ENCODE measurements at regions not wholly inside any gene's neighbourhood (a gene's known extent, or its start where the extent isn't known, plus 50 kb on each side); places are given as distances from the start of the nearest gene placed in this dataset.

GRCh38 chr5:67694810-67695191 lies 498.2 kb upstream of the CD180 start:
- Histone ChIP-seq H3K36me3 (no peaks in the 10 kb centered on the region), H3K4me1 (ENCODE audit: insufficient read depth) (peaks cover 11% of the 10 kb centered on the region), H3K9me3 (no peaks in the 10 kb centered on the region), H3K27me3 (no peaks in the 10 kb centered on the region), H3K27ac (no peak overlapping the region), H3K4me3 (no peak overlapping the region)
- DNase-seq: no peak
- no peak for TF ChIP-seq CTCF (IDR thresholded peaks at IDR 0.05)
- no peak for TF ChIP-seq POLR2A (IDR thresholded peaks at IDR 0.05)
- no peak for TF ChIP-seq EP300 (IDR thresholded peaks at IDR 0.05)
- 61 to 76% (median 76%) methylated on average over 3 of the region's 3 CpGs for WGBS, 3 donors
- intact Hi-C loops (cut with DNase I): loop anchor here in 2 of 4 donors (10.0 kb wide), 2 partner anchors 100 to 560 kb away; no protein-coding TSS in a partner anchor

GRCh38 chr5:67693956-67694809 lies 497.6 kb upstream of the CD180 start:
- peak; percentile 90 for TF ChIP-seq EP300 (IDR thresholded peaks at IDR 0.05)
- TF ChIP-seq CTCF (IDR thresholded peaks at IDR 0.05): no peak
- intact Hi-C loops (cut with DNase I): loop anchor here in 2 of 4 donors (10.0 kb wide), 2 partner anchors 101 to 561 kb away; no protein-coding TSS in a partner anchor
- Histone ChIP-seq H3K4me1 (ENCODE audit: insufficient read depth) (peaks cover 11% of the 10 kb centered on the region), H3K36me3 (no peaks in the 10 kb centered on the region), H3K4me3 (no peak overlapping the region), H3K27ac (peak overlapping the region; percentile 2 to 27), H3K27me3 (no peaks in the 10 kb centered on the region), H3K9me3 (no peaks in the 10 kb centered on the region)
- DNase-seq: peak; percentile 27 to 90 (median 85)
- WGBS, 3 donors: 3 to 7% (median 6%) methylated on average over 6 of the region's 6 CpGs

- intact Hi-C loops (cut with DNase I): no loop called here
- H3K27me3 ChIP-seq: no peaks in the 10 kb centered on the region
- H3K9me3 ChIP-seq: no peaks in the 10 kb centered on the region
- 48 to 75% (median 49%) methylated on average over 1 of the region's 1 CpG for WGBS, 3 donors
- no peak overlapping the region for H3K4me3 ChIP-seq
- no peak for DNase-seq
- no peak for TF ChIP-seq CTCF (IDR thresholded peaks at IDR 0.05)
- TF ChIP-seq EP300 (IDR thresholded peaks at IDR 0.05): no peak
- no peak for TF ChIP-seq POLR2A (IDR thresholded peaks at IDR 0.05)
- no peaks in the 10 kb centered on the region for H3K4me1 ChIP-seq (ENCODE audit: insufficient read depth)
- H3K27ac ChIP-seq: no peak overlapping the region
- no peaks in the 10 kb centered on the region for H3K36me3 ChIP-seq
Measured at GRCh38 chr5:67686746-67687145, 490.1 kb upstream of the CD180 start.

GRCh38 chr5:67681703-67682102 lies 485.1 kb upstream of the CD180 start:
- TF ChIP-seq EP300 (IDR thresholded peaks at IDR 0.05) (no peak), POLR2A (IDR thresholded peaks at IDR 0.05) (no peak), CTCF (IDR thresholded peaks at IDR 0.05) (no peak)
- intact Hi-C loops (cut with DNase I): no loop called here
- Histone ChIP-seq H3K4me3 (no peak overlapping the region), H3K36me3 (no peaks in the 10 kb centered on the region), H3K9me3 (no peaks in the 10 kb centered on the region), H3K4me1 (ENCODE audit: insufficient read depth) (no peaks in the 10 kb centered on the region), H3K27me3 (no peaks in the 10 kb centered on the region), H3K27ac (no peak overlapping the region)
- 88 to 98% (median 96%) methylated on average over 2 of the region's 2 CpGs for WGBS, 3 donors
- DNase-seq: no peak
